RWPE1 (cell line): ENCODE measurements at regions not wholly inside any gene's neighbourhood (a gene's known extent, or its start where the extent isn't known, plus 50 kb on each side); places are given as distances from the start of the nearest gene placed in this dataset.

Source experiments
- CTCF ChIA-PET: fragments of 350-600 bp; sonication (Branson Sonifier 250); formaldehyde crosslinking; extraction: SDS; loops from one replicate; lab custom pipeline; 2021; lab: Yijun Ruan, JAX
- POLR2A ChIA-PET: fragments of 400-600 bp; formaldehyde crosslinking; extraction: SDS; loops from one replicate; lab custom pipeline; 2020; ENCODE audit warnings: antibody characterized with exemption; ENCODE audit not compliant: low non-redundant PET; lab: Yijun Ruan, JAX
- DNase-seq: peaks from one replicate; pipeline ENCODE4 v3.0.0; 2012; ENCODE audit warnings: low spot score
- H3K27ac ChIP-seq: fragments of 450-650 bp; 2 replicates; pipeline ENCODE4 v1.5.1; 2017
- CTCF ChIP-seq: fragments of 450-650 bp; conservative IDR thresholded peaks from 2 replicates; pipeline ENCODE4 v1.5.1; 2017; ENCODE audit warnings: low read depth, mild to moderate bottlenecking

- no peak for TF ChIP-seq CTCF
- CTCF ChIA-PET = interaction anchor here (0.9 kb wide), 1 partner anchor 287 kb away, joined by 3 read pairs; no protein-coding TSS in a partner anchor
- peak; percentile 75 for DNase-seq
- no peak overlapping the region for H3K27ac ChIP-seq
- POLR2A ChIA-PET = no interaction called here
Observed at GRCh38 chr4:182975806-182976205, 58.6 kb upstream of the DCTD start.

DNA sequence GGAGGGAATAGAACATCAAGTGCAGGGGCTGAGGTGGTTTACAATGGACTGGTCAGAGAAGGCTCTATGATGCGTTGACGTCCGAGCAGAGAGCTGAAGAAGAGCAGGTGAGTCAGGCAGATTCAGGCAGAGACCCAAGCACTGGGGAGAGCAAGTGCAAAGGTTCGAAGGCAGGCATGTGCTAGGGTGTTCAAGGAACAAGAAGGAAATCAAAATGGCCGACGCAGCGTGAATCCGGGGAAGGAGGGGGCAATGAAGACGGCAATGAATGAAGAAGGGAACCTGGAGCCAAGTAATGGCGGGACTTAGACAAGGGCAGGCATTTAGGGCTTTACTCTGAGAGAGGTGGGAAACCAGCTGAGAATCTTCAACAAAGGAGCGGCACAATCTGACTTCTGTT, 56.8 kb upstream of the DCTD start:
- ChIA-PET CTCF (no interaction called here), POLR2A (no interaction called here)
- no peak overlapping the region for H3K27ac ChIP-seq
- TF ChIP-seq CTCF = no peak
- DNase-seq = no peak

DNA sequence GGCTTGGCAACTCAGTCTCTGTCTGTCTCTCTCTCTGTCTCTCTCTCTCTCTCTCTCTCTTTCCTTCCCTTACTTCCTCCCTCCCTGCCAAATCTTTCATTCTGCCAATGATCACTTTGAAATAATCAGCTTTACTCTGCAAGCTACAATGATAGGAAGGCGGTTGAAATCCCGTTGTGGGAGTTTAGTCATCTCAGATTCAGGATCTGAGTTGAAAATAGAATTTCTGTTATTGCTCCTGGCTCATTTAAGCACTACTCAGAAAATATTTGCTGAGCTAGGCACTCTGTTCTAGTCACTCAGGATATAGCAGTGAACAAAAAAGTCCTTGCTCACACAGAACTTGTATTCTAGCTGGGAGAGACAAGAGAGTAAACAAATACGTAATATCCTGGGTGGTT, 56.3 kb upstream of the DCTD start:
- DNase-seq = no peak
- POLR2A ChIA-PET = no interaction called here
- TF ChIP-seq CTCF = no peak
- CTCF ChIA-PET = no interaction called here
- H3K27ac ChIP-seq = no peak overlapping the region

DNA sequence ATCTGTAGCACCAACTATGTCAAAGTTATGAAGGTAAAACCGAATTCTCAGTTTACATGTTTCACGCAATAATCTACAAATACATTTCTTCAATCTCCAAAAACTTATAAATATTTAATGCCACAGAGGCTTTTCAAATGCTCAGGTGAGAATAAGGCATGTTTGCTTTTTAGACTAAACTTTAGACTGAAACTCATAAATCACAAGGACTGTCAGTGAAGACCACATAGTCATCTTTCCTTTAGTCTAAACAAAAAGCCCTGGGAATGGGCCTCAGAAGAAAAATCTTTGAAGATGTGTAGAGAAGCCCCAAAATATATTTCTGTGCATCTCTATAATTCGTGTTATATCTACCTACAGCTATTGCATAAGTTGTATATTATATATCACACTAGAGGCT, 54.5 kb upstream of the DCTD start:
- no peak overlapping the region for H3K27ac ChIP-seq
- no peak for DNase-seq
- CTCF ChIA-PET = no interaction called here
- POLR2A ChIA-PET = no interaction called here
- no peak for TF ChIP-seq CTCF

DNA sequence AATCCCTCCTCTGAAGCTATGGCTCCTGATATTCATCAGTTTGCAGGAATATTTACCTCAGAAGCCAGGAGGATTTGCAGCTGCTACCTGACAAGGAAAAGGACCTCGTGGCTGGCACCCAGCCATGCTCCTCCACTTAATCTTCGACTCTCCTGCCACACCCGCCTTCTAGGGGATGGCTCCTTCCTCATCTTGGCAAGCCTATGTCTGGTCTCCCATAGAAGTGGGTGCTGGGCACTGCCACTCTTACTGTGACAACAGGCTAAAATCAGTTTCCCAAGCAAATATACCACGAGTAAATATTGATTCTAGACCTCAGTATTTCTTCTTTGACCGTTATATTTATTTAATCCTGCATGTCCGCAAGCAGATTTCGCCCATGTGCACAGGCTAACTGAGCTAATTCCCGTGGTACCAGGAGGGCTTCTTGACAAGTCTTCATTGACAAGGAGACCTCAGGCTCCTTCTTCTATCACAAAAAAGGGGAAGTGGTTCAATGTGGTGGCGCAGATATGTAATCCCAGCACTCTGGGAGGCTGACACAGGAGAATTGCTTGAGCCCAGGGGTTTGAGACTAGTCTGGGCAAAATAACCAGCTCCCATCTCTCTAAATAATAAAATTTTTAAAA, 52.6 kb upstream of the DCTD start:
- ChIA-PET CTCF (interaction anchor here (0.5 to 0.6 kb wide), 2 partner anchors 31 to 290 kb away, joined by 3 to 5 read pairs; no protein-coding TSS in a partner anchor), POLR2A (no interaction called here)
- H3K27ac ChIP-seq = no peak overlapping the region
- no peak for TF ChIP-seq CTCF
- no peak for DNase-seq

DNA sequence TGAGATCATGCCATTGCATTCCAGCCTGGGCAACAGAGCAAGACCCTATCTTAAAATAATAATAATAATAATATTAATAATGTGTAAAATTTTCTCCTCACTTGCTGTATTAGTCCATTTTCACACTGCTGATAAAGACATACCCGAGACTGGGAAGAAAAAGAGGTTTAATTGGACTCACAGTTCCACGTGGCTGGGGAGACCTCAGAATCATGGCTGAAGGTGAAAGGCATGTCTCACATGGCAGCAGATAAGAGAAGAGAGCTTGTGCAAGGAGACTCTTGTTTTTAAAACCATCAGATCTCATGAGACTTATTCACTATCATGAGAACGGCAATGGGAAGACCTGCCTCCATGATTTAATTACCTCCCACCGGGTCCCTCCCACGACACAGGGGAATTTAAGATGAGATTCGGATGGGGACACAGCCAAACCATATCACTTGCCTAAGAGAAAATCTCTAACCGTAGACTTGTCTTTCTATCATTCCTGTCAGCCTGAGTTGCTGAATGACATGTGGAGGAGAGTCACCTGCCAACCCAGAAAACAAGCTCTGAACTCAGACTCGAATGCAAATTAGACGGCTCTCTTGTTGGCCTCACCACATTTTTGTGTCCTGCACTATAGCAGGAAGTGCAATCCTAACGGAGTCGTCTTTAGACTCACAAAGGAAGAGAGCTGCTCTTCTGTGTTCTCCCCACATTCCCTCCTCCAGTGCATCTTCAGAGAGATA, 51.9 kb upstream of the DCTD start:
- POLR2A ChIA-PET = no interaction called here
- CTCF ChIA-PET = interaction anchor here (0.5 to 0.6 kb wide), 2 partner anchors 30 to 291 kb away, joined by 3 to 5 read pairs; no protein-coding TSS in a partner anchor
- DNase-seq = no peak
- TF ChIP-seq CTCF = no peak
- no peak overlapping the region for H3K27ac ChIP-seq
